ENCODE measurements at regions not wholly inside any gene's neighbourhood (a gene's known extent, or its start where the extent isn't known, plus 50 kb on each side); places are given as distances from the start of the nearest gene placed in this dataset.

GRCh38 chr12:90393089-90393488 lies 561.9 kb downstream of the CCER1 start:
- H3K27me3 ChIP-seq = no peaks in the 10 kb centered on the region
- DNase-seq = no peak
- no peak overlapping the region for H3K27ac ChIP-seq
- no peak for TF ChIP-seq POLR2A (IDR thresholded peaks at IDR 0.05)
- no peak for TF ChIP-seq CTCF (IDR thresholded peaks at IDR 0.05)
- whole genome bisulfite sequencing, 2 donors = 95 to 97% methylated on average over 3 of the region's 3 CpGs
- H3K4me1 ChIP-seq = no peaks in the 10 kb centered on the region
- H3K9me3 ChIP-seq = no peaks in the 10 kb centered on the region
- intact Hi-C loops (cut with DNase I) = no loop called here
- no peak overlapping the region for H3K4me3 ChIP-seq (replicated peaks in 1 of 3)
- no peaks in the 10 kb centered on the region for H3K36me3 ChIP-seq

GRCh38 chr12:90390947-90391346 lies 564.0 kb downstream of the CCER1 start:
- Histone ChIP-seq H3K9me3 (no peaks in the 10 kb centered on the region), H3K27me3 (no peaks in the 10 kb centered on the region), H3K27ac (no peak overlapping the region), H3K4me3 (replicated peaks in 1 of 3) (no peak overlapping the region), H3K4me1 (no peaks in the 10 kb centered on the region), H3K36me3 (no peaks in the 10 kb centered on the region)
- DNase-seq = no peak
- WGBS, 2 donors = 69 to 70% methylated on average over 2 of the region's 2 CpGs
- TF ChIP-seq CTCF (IDR thresholded peaks at IDR 0.05) (no peak), POLR2A (IDR thresholded peaks at IDR 0.05) (no peak)
- intact Hi-C loops (cut with DNase I) = no loop called here

GRCh38 chr12:90368081-90368480 lies 586.9 kb downstream of the CCER1 start:
- no peak for TF ChIP-seq CTCF (IDR thresholded peaks at IDR 0.05)
- TF ChIP-seq POLR2A (IDR thresholded peaks at IDR 0.05) = no peak
- Histone ChIP-seq H3K4me3 (replicated peaks in 1 of 3) (no peak overlapping the region), H3K4me1 (no peaks in the 10 kb centered on the region)

GRCh38 chr12:90366286-90366685 lies 588.7 kb downstream of the CCER1 start:
- TF ChIP-seq POLR2A (IDR thresholded peaks at IDR 0.05) (no peak), CTCF (IDR thresholded peaks at IDR 0.05) (no peak)
- WGBS, 2 donors = 43 to 62% methylated on average over 2 of the region's 2 CpGs
- no peaks in the 10 kb centered on the region for H3K9me3 ChIP-seq
- H3K36me3 ChIP-seq = no peaks in the 10 kb centered on the region
- no peak overlapping the region for H3K27ac ChIP-seq
- H3K27me3 ChIP-seq = no peaks in the 10 kb centered on the region
- no peaks in the 10 kb centered on the region for H3K4me1 ChIP-seq
- intact Hi-C loops (cut with DNase I) = no loop called here
- no peak overlapping the region for H3K4me3 ChIP-seq (replicated peaks in 1 of 3)
- no peak for DNase-seq

More at GRCh38 chr12:90368081-90368480, 586.9 kb downstream of the CCER1 start:
- intact Hi-C loops (cut with DNase I) = no loop called here
- H3K9me3 ChIP-seq = no peaks in the 10 kb centered on the region
- H3K27ac ChIP-seq = no peak overlapping the region
- DNase-seq = no peak
- H3K27me3 ChIP-seq = no peaks in the 10 kb centered on the region
- 82 to 89% methylated on average over 1 of the region's 1 CpG for WGBS, 2 donors
- no peaks in the 10 kb centered on the region for H3K36me3 ChIP-seq

GRCh38 chr12:90360300-90360699 lies 594.7 kb downstream of the CCER1 start:
- TF ChIP-seq POLR2A (IDR thresholded peaks at IDR 0.05) (no peak), CTCF (IDR thresholded peaks at IDR 0.05) (no peak)
- no peak for DNase-seq
- H3K4me1 ChIP-seq = no peaks in the 10 kb centered on the region
- H3K9me3 ChIP-seq = no peaks in the 10 kb centered on the region
- H3K4me3 ChIP-seq (replicated peaks in 1 of 3) = no peak overlapping the region
- no peaks in the 10 kb centered on the region for H3K36me3 ChIP-seq
- no peaks in the 10 kb centered on the region for H3K27me3 ChIP-seq
- intact Hi-C loops (cut with DNase I) = no loop called here
- no peak overlapping the region for H3K27ac ChIP-seq

Data from thyroid gland (tissue), 4 donors.